ENCODE measurements at regions not wholly inside any gene's neighbourhood (a gene's known extent, or its start where the extent isn't known, plus 50 kb on each side); places are given as distances from the start of the nearest gene placed in this dataset.
"Not testable (repeated sequence)": the region's sequence is repeated elsewhere in the genome, so short reads cannot be mapped to it uniquely, and the experiment has no call there.

DNA sequence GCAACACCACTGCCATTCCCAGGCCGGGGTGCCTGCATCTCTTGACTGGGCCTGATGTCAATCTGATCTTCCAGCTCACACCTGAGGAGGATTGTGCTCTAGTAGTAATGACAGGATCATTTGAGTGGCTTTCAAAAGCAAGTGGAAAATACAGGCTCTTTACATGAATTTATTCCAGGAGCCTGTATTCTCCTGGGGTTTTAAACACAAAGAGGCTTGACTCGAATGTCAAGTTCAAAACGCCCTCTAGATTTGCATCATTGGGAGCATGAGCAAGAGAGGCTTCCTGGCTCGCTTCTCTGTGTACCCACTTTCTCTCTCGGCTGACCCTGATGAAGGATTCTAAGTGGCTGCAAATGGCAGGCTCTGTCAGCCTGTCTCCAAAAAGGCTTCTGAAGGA is 199.5 kb upstream of the PUDP start (continued):
- no peak for TF ChIP-seq HDAC2 (IDR thresholded peaks at IDR 0.05)
- no peak for TF ChIP-seq NPAS2 (CRISPR knock-in tag; IDR thresholded peaks at IDR 0.05; ENCODE audit: borderline replicate concordance)

DNA sequence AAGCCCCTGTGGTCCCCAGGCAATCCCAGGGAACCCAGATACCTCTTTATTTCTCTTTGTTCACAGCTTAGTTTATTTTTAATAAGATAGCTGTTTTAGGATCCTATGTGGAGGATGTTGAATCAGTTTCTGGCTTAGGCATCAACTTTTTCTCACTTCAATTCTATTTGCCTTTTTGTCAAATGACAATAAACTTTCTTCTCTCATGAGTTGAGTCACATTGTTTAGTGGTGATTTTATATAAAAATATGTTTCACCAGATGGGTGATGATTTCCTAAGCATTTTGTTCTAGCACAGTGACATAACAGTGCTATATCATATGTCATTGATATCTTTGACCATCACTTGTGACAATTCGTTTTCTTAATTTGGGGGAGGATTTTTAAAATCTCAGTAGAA is 198.1 kb upstream of the PUDP start:
- WGBS (ENCODE audit: missing lambda C conversion rate) = 21% methylated on average over 1 of the region's 1 CpG
- no peak for DNase-seq (ENCODE audit: low read depth in 1 of 2, low spot score in 1 of 2)
- H3K4me2 ChIP-seq = no peak overlapping the region
- POLR2A ChIA-PET = no interaction called here
- no peak for TF ChIP-seq RNF2 (IDR thresholded peaks at IDR 0.05; ENCODE audit: borderline replicate concordance, low read depth)
- no peak for TF ChIP-seq NR3C1 (IDR thresholded peaks at IDR 0.05)
- TF ChIP-seq, protein P1, sequence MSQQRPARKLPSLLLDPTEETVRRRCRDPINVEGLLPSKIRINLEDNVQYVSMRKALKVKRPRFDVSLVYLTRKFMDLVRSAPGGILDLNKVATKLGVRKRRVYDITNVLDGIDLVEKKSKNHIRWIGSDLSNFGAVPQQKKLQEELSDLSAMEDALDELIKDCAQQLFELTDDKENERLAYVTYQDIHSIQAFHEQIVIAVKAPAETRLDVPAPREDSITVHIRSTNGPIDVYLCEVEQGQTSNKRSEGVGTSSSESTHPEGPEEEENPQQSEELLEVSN (IDR thresholded peaks at IDR 0.05; ENCODE audit: borderline replicate concordance, low read depth) = no peak
- TF ChIP-seq ESRRA (IDR thresholded peaks at IDR 0.05; ENCODE audit: borderline replicate concordance, low read length) = no peak
- no peak for TF ChIP-seq KDM1A (IDR thresholded peaks at IDR 0.05; ENCODE audit: low read depth)
- no peak for TF ChIP-seq PHF8 (IDR thresholded peaks at IDR 0.05; ENCODE audit: borderline replicate concordance, low read depth)
- no peak for TF ChIP-seq FOXS1 (CRISPR knock-in tag; IDR thresholded peaks at IDR 0.05)
- TF ChIP-seq, protein P2, sequence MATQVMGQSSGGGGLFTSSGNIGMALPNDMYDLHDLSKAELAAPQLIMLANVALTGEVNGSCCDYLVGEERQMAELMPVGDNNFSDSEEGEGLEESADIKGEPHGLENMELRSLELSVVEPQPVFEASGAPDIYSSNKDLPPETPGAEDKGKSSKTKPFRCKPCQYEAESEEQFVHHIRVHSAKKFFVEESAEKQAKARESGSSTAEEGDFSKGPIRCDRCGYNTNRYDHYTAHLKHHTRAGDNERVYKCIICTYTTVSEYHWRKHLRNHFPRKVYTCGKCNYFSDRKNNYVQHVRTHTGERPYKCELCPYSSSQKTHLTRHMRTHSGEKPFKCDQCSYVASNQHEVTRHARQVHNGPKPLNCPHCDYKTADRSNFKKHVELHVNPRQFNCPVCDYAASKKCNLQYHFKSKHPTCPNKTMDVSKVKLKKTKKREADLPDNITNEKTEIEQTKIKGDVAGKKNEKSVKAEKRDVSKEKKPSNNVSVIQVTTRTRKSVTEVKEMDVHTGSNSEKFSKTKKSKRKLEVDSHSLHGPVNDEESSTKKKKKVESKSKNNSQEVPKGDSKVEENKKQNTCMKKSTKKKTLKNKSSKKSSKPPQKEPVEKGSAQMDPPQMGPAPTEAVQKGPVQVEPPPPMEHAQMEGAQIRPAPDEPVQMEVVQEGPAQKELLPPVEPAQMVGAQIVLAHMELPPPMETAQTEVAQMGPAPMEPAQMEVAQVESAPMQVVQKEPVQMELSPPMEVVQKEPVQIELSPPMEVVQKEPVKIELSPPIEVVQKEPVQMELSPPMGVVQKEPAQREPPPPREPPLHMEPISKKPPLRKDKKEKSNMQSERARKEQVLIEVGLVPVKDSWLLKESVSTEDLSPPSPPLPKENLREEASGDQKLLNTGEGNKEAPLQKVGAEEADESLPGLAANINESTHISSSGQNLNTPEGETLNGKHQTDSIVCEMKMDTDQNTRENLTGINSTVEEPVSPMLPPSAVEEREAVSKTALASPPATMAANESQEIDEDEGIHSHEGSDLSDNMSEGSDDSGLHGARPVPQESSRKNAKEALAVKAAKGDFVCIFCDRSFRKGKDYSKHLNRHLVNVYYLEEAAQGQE (IDR thresholded peaks at IDR 0.05) = no peak
- TF ChIP-seq SREBF2 (IDR thresholded peaks at IDR 0.05) = no peak
- no peaks in the 10 kb centered on the region for H3K9me3 ChIP-seq
- no peak overlapping the region for H3K27ac ChIP-seq
- no peak overlapping the region for H3K4me3 ChIP-seq
- CTCF ChIA-PET = no interaction called here
- FAIRE-seq = no peak
- no peak for ATAC-seq
- no peaks in the 10 kb centered on the region for H3K4me1 ChIP-seq

DNA sequence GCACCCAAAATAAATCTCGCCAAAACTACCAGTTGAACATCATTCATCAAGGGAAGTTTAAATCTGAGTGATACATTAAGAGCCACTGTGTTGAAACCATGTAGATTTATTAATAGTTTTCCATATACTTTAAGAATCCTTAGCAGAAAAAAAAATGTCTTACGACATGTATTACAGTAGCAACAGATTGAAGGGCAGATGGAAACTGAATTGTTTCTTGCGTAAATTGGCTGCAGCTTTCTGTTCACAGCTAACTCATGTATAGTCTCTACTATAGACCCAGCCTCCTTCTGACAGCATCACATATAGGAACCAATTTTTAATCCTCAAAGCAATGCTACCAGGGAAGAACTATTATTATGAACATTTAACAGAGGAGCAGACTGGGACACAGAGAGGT is 195.2 kb upstream of the PUDP start:
- no peaks in the 10 kb centered on the region for H3K4me1 ChIP-seq
- ChIA-PET POLR2A (no interaction called here), CTCF (interaction anchor here (0.6 kb wide), 1 partner anchor 70 kb away, joined by 4 read pairs; no protein-coding TSS in a partner anchor)
- ATAC-seq (no peak), DNase-seq (ENCODE audit: low read depth in 1 of 2, low spot score in 1 of 2) (no peak), FAIRE-seq (no peak)
- H3K9me3 ChIP-seq = no peaks in the 10 kb centered on the region
- 69% methylated on average over 3 of the region's 3 CpGs for WGBS (ENCODE audit: missing lambda C conversion rate)
- TF ChIP-seq SREBF2 (IDR thresholded peaks at IDR 0.05) (no peak), CBX2 (IDR thresholded peaks at IDR 0.05; ENCODE audit: borderline replicate concordance, low read depth) (no peak), NFE2L2 (conservative IDR thresholded peaks at IDR 0.05; ENCODE audit: low read length) (no peak), NPAS2 (CRISPR knock-in tag; IDR thresholded peaks at IDR 0.05; ENCODE audit: borderline replicate concordance) (no peak), TFCP2L1 (CRISPR knock-in tag; IDR thresholded peaks at IDR 0.05) (no peak), HOXB13 (CRISPR knock-in tag; IDR thresholded peaks at IDR 0.05; ENCODE audit: low read depth) (no peak), HDAC2 (IDR thresholded peaks at IDR 0.05) (no peak), BHLHE40 (IDR thresholded peaks at IDR 0.05; ENCODE audit: low read depth, low read length) (no peak), RARB (CRISPR knock-in tag; IDR thresholded peaks at IDR 0.05) (no peak), MAZ (IDR thresholded peaks at IDR 0.05; ENCODE audit: borderline replicate concordance, low read depth, low read length) (no peak), GATA3 (IDR thresholded peaks at IDR 0.05; ENCODE audit: borderline replicate concordance) (no peak), CEBPB (IDR thresholded peaks at IDR 0.05) (no peak)
- no peak overlapping the region for H3K4me2 ChIP-seq
- H3K27ac ChIP-seq = no peak overlapping the region
- no peak overlapping the region for H3K4me3 ChIP-seq

DNA sequence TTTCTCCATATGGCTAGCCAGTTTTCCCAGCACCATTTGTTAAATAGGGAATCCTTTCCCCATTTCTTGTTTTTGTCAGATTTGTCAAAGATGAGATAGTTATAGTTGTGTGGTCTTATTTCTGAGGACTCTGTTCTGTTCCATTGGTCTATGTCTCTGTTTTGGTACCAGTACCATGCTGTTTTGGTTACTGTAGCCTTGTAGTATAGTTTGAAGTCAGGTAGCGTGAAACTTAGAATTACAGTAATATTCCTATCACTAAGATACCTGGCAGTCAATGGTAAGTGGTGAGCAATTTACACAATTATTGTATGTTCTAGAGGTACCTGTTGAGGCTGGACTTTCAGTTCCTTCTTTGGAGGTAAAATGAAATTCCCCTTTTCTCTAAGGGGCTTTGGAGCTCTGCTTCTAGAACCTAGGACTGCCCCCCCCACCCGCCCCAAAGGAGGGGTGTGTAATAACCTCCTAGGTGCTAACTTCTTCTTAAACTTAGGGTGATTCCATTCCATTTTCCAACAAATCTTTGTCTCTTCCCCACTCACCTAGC is 187.9 kb upstream of the PUDP start:
- ATAC-seq; H3K4me2 ChIP-seq; CTCF ChIA-PET; H3K4me3 ChIP-seq; DNase-seq (ENCODE audit: low read depth in 1 of 2, low spot score in 1 of 2); H3K4me1 ChIP-seq; H3K27ac ChIP-seq; H3K9me3 ChIP-seq; POLR2A ChIA-PET; FAIRE-seq: not testable (repeated sequence)
- 11% methylated on average over 2 of the region's 2 CpGs for WGBS (ENCODE audit: missing lambda C conversion rate)
